ENCODE measurements at regions not wholly inside any gene's neighbourhood (a gene's known extent, or its start where the extent isn't known, plus 50 kb on each side); places are given as distances from the start of the nearest gene placed in this dataset.
"Not testable (repeated sequence)": the region's sequence is repeated elsewhere in the genome, so short reads cannot be mapped to it uniquely, and the experiment has no call there.

GRCh38 chr5:175344331-175345195, 99.4 kb downstream of the DRD1 start:
- no peak for DNase-seq

- no peak for DNase-seq
Measured at GRCh38 chr5:175343308-175343707, 100.7 kb downstream of the DRD1 start.

GRCh38 chr5:175340180-175340579, 103.8 kb downstream of the DRD1 start:
- DNase-seq = peak; percentile 38

GRCh38 chr5:175337680-175338079, 106.3 kb downstream of the DRD1 start:
- no peak for DNase-seq

GRCh38 chr5:175336781-175337180, 107.2 kb downstream of the DRD1 start:
- peak; percentile 40 for DNase-seq

GRCh38 chr5:175335691-175336090, 108.3 kb downstream of the DRD1 start:
- no peak for DNase-seq

GRCh38 chr5:175331173-175332036, 112.6 kb downstream of the DRD1 start:
- DNase-seq = not testable (repeated sequence)

- DNase-seq = no peak
Measured at GRCh38 chr5:175329976-175330375, 114.0 kb downstream of the DRD1 start.

- DNase-seq = no peak
Measured at GRCh38 chr5:175328687-175329086, 115.3 kb downstream of the DRD1 start.

- no peak for DNase-seq
Measured at GRCh38 chr5:175328176-175328575, 115.8 kb downstream of the DRD1 start.

GRCh38 chr5:175325681-175326080, 118.3 kb downstream of the DRD1 start:
- no peak for DNase-seq

GRCh38 chr5:175321927-175322532, 122.0 kb downstream of the DRD1 start:
- DNase-seq = no peak

- DNase-seq = no peak
Measured at GRCh38 chr5:175319199-175319598, 124.8 kb downstream of the DRD1 start.

GRCh38 chr5:175317872-175318271, 126.1 kb downstream of the DRD1 start:
- DNase-seq = no peak

GRCh38 chr5:175309218-175309810, 134.7 kb downstream of the DRD1 start:
- no peak for DNase-seq

GRCh38 chr5:175308701-175309100, 135.3 kb downstream of the DRD1 start:
- no peak for DNase-seq

- no peak for DNase-seq
Measured at GRCh38 chr5:175306381-175306780, 137.6 kb downstream of the DRD1 start.

GRCh38 chr5:175305251-175305650, 138.7 kb downstream of the DRD1 start:
- peak; percentile 27 for DNase-seq

- DNase-seq = no peak
Measured at GRCh38 chr5:175290379-175290778, 153.6 kb downstream of the DRD1 start.

GRCh38 chr5:175288048-175288621, 155.8 kb downstream of the DRD1 start:
- no peak for DNase-seq

- DNase-seq = no peak
Measured at GRCh38 chr5:175286981-175287380, 157.0 kb downstream of the DRD1 start.

- DNase-seq = no peak
Measured at GRCh38 chr5:175285261-175285660, 158.7 kb downstream of the DRD1 start.

GRCh38 chr5:175284806-175285205, 159.2 kb downstream of the DRD1 start:
- no peak for DNase-seq

Data from DMS153 (cell line).